ENCODE measurements at regions not wholly inside any gene's neighbourhood (a gene's known extent, or its start where the extent isn't known, plus 50 kb on each side); places are given as distances from the start of the nearest gene placed in this dataset.

DNA sequence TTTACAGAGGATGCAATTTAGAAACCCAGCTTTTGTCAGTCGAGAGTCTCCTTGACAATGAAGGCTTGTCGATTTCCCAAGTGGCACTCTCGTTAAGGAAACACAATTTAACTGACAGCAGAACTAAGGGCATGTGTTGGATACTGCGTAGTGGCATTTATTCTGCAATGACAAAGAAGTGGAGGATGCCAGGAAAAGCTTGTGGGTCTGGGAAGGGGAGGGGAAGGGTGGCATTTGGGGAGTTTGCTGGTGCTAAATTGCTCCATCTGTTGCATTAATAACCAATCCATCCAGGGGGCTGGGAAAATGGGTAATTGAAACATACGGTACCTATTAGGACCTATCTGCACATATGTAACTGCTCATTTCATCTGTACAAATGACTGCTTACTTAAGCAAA is 190.6 kb downstream of the NSG2 start:
- no peak for DNase-seq

DNA sequence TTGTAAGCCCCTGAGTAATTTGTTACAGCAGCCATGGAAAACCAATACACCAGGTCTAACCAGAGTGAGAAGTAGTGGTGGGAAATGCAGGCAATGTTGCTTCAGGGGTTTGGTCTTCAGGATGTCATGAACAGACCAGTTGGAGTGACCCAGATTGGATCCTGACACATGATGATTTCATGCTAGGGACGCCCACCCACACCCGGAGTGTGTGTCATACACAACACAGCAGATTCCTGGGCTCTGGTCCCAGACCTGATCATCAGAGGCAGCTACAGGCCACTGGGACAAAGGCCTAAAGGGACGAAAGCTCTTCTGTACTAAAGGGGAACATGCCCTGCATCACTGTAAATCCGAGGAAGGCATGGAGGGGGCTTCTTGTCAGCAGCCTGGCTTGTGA is 194.2 kb downstream of the NSG2 start:
- DNase-seq: no peak

DNA sequence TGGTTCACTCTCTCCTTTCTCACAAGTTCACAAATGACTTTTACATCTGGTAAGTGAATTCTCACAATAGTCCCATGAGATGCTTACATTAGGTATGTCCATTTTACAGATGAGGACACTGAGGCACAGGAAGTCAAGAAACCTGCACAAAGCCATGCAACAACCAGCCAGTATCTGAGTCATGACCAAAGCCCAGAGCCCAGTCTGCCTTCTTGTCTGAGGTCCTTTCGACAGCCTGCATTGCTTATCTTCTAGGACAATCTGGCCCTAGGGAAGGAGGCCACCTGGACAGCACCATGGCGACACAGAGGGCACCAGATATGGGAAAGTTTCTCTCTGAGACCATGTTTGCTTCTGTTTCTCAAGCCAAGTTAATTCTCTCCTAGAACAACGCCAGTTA is 197.1 kb downstream of the NSG2 start:
- no peak for DNase-seq

DNA sequence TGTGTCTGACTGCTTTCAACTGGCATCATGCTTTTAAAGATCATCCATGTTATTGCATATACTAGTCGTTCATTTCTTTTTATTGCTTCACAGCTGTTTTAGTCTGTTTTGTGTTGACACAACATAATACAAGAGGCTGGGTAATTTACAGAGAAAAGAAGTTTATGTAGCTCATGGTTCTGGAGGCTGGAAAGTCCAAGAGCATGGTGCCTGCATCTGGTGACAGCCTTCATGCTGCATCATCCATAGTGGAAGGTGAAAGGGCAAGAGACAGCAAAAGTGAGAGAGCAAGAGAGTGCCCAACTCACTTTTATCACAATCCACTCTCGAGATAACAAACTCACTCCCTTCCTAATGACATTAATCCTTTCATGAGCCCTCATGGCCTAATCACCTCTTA is 198.4 kb downstream of the NSG2 start:
- no peak for DNase-seq

DNA sequence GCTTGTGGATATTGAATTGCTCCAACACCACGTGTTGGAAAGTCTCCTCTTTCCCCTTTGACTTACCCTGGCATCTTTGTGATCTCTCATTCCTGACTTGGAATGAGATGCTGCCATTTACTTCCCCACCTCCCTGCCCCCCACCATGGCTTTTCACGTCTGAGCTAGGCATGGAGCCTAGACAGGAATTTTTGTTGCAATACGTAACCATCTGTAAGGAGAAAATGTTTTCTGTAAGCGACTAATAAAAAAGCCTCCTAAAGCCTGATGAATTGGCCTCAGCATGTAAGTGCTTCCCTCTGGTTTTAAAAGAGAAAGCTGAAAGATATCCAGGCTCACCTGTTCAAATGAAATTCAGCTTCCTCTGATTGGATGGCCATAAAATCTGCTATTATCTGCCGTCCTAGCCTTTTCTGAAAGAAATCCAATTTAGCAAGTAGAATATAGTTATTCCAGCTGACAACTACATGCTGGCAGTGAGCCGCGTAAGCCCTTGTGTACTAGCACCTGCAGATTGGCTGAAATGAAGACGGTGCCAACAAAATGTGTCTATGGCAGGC is 200.1 kb downstream of the NSG2 start:
- DNase-seq: no peak

DNA sequence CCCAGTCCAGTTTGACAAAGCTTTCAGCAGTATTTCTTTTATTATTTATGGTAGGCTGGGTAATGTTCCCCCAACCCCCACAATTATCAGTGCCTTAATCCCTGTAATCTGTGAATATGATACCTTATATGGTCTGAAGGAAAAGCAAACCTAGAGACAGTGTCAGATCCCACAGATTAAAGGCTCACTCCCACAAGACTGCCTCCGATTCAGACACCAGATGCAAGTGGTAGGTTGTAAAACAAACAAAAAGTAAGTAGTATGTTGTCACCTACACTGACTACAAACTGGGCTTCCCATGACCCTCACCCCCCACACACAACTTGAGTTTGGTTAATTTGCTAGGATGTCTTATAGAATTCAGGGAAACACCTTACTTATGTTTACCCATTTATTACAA is 201.2 kb downstream of the NSG2 start:
- DNase-seq: no peak

DNA sequence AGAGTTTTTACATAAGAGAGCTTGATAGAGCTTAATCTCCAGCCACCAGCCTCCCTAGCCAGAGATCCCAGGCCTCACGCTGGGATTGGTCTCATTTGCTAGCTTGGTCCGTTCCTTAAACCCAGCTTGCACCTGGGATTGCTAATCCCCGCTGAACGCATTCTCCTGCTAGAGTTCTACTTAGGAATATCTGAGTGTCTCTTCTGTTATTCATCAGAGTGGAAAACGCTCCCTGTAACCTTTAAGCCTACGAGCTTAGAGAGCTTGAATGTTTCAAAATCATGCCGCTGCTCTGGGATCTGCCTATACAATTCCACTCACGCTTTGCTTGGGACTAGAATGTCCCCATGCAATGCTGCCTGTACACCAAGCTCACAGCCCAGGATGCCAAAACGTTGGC is 201.8 kb downstream of the NSG2 start:
- DNase-seq: no peak

DNA sequence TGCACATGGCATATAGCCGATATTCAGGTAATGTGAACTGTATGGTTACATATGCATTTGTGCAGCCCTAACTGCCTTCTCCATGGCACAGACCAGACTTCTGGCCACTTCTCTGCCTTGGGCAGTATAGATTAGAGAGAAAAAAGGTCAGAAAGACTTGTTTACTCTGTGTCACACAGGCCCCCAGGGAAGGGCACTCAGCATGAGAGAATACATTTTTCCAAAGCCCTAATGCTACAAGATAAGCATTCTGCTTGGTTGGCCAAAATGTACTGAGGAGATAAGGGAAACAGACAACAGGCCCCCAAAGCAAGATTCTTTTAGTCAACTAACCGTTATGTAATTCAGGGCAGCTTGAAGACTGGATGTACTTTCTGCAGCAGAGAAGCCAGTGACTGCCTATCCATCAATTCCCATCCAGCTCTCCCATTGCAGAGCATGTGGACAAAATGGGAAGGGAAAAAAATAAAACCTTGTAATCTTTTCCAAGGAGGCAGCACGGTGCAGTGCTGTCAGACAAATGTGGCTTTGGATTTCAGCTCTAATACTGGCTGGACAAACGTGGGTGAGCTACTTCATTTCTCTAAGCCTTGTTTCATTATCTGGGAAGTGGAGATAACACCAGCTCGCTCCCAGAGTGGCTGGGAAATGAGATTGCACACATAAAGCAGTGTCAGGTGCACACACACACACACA is 205.9 kb downstream of the NSG2 start:
- no peak for DNase-seq

DNA sequence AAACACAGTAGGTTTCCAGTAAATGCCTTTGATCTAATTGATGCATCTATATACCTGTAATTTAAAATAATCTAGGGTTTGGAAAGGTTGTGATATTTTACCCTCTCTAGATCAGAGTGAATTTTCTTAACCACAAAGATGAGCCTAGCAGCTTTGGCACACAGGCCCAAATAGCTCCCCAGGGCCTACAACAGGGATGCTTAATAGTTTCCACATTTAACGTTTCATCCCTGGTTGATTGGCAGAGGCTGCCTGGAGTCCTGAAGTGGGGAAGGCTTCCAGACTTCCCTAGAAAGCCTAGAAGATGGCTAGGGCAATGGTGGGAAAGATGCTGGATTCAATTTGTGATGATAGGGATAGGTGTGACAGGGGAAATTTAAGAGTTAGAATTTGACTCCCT is 206.6 kb downstream of the NSG2 start:
- no peak for DNase-seq

DNA sequence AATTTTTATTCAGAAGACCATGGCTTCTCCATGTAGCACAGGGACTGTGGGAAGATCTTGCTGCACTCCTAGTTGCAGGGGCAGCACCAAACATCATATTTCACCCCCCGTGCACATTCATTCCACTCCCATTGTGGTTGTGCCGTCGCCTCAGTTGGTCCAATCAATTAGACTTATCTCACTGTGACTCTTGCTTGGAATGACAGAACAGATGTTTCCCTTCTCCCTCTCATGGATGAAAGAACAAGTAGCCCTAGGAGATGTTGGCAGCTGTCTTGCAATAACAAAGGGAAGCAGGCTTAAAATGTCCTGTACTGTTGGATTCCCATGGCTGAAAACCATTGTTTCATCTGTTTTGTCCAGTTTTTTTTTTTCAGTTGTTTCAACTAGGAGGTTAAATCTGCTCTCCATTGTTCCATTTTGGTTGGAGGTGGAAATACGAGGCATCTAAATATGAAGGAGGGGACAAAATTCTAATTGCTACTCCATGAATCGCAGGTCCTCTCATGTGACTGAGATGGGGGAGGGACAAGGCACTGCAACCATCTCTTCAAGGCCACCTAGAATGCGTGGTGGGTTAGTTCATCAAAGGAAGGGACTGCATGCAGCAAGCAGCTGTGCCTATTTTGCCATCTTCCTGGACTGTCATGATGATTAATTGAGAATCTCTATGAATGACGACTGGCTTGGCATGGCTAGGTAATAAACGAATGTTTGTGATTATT is 214.4 kb downstream of the NSG2 start:
- DNase-seq: no peak

DNA sequence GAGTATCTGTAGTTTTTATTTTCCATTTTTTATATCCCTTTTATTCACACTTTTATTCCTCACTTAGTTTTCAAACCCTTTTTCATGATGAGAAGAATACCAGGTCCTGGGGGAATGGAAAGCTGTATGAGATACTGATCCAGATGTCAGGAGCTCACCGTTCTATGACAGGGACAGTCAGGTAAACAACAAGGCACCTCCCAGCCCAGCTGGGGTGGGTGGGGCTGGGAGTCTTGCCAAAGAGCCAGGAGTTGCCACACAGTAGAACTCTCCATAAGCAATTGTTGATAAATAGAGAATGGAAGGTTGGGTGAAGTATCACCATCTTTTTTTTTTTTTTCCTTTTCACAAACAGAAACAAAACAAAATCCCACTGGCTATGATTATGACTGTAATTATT is 225.8 kb downstream of the NSG2 start:
- no peak for DNase-seq

DNA sequence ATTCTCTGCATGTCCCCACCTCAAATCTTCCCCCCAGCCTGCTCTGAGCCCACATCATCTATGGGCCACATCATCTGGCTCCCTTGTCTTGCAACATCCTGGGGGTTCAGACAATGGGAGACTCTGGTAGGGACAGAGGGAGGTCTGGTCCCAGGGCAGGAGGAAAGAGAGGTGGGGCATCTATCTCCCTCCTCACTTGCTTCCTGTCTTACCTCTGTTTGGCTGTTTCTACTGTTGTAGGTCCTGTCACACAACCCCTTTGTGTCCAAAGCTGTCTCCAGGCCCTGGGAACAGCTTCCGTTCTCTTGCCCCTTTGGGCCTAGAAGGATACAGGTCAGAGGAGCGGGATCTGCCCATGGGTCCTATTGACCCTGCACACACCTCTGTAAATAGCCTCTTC is 227.2 kb downstream of the NSG2 start:
- no peak for DNase-seq

DNA sequence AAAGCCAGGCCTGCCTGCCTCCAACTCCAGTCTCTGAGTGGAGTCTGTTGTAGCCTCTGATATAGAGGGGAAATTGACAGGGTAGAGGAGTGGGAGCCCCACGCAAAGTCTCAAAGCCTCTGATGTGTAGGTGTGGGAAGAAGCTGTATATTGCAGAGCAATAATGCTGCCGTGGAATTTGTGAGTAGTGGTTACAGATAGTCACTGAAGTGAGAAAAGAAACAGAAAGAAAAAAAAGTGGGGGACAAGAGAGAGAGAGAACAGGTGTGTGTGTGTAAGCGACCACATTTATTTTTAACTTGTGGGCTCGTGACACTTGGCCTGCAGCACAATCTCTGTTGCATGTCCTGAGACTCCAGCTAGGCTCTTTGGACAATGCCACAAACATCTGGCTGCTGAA is 227.8 kb downstream of the NSG2 start:
- DNase-seq: no peak

DNA sequence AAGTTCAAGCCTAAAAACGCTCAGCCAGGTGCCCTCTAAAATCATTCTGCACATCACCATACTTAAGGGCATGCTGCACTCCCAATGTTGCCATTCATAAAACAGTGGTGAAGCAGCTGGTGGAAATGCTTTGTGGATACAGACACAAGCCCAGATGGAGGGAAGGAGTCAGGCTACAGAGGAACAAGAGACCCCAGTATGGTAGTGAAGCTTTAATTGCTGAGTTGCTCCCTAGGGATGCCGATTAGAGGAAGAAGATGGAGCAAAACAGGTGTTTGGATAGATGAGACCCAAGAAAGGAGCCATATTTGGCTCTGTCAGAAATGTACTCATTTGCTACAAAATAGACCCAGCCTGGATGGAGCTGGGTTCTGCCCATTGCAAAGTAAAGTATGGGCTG is 230.5 kb downstream of the NSG2 start:
- no peak for DNase-seq

DNA sequence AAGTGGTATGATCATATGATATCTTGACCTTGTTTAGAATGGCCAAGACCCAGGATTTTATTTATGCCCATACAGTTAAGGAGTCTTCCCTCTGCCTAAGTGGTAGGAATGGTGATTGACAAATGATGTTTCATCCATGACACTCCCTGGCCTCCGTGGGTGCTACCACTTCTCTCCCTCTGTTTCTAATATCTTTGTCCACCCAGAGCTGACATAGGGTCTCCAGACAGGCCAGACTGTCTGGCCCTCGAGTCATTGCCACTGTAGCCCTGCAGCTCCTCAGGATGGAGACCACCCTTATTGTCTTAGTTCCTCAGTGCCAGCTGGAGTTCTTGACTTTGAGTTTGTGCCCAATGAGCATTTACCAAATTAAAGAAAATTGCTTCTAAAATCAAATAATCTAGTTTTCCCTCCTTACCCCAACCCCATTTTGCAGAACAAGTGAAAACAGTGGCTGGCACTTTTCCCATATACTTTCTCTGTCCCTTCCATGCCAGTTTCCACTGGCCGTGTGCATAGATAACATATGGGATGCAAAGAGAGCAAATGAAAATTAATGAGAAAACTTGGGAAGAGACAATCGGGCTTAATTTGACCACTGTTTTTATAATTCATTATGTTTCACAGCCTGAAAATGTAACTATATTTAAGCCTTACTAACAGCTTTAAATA is 235.7 kb downstream of the NSG2 start:
- DNase-seq: no peak

DNA sequence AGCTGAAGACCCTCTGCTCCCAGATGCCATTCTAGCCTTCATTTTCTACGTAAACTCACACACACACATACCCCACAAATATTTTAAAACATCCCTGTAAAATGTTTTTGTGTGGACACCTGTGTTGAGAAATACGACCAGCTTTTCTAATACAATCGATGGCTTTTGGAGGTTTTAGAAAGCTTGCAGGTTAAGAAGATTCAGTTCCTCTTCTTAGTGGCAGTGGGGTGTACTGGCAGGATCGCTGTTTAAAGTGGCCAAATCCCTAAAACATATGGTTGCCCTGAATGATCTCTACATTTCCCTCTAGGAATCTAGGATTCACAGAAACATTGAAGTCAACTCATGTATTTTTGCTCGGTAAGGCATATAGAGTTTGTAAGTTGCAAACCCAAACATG is 236.3 kb downstream of the NSG2 start:
- DNase-seq: no peak

DNA sequence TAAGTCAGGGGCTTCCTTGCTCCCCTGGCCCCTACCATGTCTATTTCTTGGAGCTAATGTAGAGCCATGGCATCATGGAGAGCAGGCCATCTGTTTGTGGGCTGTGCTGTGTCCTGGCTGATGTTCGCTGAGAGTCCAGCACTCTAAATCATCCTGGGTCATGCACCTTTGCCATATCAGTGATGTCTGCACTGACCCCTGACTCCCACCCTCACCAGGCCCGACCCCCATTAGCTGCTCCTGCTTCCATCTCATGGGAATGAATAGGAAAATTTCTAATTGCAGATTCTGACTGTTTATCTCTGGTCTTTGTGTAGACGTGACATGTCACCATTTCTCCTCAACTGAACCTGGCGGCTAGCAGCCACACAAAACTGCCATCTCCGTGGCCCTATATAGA is 236.9 kb downstream of the NSG2 start:
- no peak for DNase-seq

DNA sequence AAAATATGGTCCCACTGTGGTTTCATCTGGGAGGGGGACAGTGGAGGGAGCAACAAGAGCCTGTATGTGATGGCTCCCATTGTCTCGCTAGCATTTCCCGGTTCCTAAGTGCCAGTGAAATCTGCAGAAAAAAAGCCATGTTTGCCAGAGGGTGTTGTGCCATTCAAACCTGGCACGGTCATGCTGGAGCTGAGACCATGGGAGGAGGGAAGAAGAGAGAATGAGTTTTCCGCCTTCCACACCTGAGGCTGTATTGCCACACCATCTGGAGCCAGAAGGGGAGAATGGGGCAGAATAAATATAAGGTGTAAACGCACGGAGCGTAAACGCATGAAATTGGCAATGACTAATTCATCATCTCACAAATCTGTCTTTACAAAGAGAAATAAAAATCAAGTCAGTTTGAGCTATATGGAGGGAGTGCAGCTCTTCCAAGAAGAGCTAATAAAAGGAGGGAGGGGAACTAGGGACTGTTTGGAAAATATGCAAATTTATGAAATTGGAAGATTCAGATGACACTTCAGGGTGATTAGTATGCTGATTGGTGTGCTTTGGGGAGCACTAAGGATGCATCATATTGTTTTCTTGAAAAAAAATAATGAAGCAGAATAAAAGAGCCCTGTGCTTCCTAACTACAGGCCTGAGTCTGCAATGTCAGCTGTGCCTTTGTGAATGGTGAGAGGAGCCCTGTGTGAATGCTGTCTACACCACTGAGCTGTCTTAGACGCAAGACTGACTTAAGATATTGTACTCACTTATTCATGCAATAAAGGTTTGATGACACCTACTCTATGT is 237.9 kb downstream of the NSG2 start:
- no peak for DNase-seq

DNA sequence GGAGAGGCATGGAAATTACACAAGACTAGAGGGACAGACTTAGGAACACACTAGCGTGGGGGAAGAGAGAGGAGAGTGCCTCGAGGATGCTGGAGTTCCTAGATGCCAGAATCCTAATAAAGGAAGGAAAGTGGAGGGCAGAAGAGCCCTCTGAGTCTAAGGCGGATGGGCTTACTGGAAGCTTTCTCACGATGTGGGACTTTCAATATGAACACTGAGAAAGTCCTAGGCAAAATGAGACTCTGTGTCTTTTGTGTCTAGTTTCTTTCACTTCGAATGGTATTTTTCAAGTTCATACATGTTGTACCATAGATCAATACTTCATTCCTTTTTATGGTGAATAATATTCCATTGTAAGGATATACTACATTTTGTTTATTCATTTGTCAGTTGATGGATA is 239.4 kb downstream of the NSG2 start:
- no peak for DNase-seq

DNA sequence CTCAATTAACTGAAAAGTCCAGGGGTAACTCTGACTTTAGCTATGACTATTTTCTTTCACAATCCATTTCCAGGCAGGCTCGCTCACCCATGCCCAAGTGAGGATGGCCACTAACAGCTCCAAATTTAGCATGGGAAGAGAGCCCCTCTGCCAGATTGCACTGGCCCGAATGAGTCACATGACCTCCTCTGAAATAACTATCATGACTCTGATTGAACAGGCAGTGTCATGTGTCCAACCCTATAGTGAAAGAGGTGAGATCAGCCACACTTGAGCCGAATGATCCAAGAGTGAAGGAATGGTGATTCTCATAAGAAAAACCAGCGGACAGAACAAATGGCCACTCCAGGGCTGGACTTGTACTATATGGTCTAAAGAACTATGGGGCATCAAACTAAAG is 242.3 kb downstream of the NSG2 start:
- DNase-seq: no peak

DNA sequence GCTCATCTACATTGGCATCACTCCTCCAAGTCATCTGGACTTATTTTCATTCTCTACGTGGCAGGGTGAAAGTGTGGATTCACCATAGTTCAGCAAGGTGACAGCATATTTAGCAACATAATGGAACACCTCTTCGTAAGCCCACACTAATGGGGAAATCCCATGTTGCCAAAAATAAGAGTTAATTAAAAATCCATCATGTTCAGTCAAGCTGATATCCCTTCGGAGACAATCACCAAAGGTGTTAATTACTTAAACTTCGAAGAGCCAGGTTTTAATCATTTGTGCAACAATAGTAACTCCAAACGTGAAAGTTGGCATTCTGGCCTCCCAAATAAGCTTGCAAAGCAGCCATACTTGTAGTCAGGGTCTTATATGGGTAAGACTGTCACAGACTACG is 242.9 kb downstream of the NSG2 start:
- no peak for DNase-seq

DNA sequence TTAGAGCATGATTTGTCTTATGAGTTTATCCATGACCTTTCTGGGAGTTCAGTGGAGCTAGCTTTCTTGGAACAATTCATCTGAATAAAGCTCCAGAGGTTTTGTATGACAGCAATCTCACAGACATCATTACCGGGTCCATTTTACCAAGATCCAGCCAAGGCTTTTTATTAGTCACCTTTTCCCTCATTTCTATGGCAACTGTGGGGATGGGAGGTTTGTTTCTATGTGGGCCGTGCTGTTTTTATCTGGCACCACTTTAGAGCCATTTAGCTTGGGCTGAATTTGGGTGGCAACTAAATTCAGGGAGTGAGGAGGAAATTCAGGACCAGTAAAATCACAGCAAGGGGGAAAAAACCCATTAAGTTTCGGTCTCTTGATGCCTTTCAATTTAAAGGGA is 245.7 kb downstream of the NSG2 start:
- no peak for DNase-seq

DNA sequence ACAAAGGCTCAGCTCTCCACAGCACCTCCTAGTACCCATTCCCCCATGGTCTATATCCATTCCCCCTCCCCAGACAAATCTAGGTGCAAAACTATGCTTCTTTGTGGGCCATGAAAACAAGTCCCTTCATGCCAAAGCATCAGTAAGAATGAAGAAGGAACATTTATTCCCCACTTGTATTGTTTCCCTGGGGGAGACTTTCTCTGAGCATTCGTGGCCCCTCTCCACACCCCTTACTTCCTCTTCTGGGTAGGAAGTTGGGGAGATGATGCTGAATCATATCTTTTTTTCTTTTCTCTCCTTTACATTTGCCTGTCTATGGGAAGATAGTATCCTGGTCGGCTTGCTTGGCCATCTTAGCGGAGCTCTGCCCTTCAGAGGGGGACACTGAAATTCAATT is 246.8 kb downstream of the NSG2 start:
- no peak for DNase-seq

All from NCI-H1092 (cell line).